Fibroblast of skin of scalp (primary cell): ENCODE measurements at regions not wholly inside any gene's neighbourhood (a gene's known extent, or its start where the extent isn't known, plus 50 kb on each side); places are given as distances from the start of the nearest gene placed in this dataset.

Experiments used
- DNase-seq: peaks from one replicate; pipeline ENCODE4 v3.0.0-alpha.2; 2013

GRCh38 chr16:64217789-64218535, 903.9 kb downstream of the CDH11 start:
- DNase-seq = no peak

- no peak for DNase-seq
These were observed 906.1 kb downstream of the CDH11 start for GRCh38 chr16:64215730-64216129.

GRCh38 chr16:64211331-64211730, 910.5 kb downstream of the CDH11 start:
- DNase-seq = peak; percentile 9

GRCh38 chr16:64206862-64207261, 915.0 kb downstream of the CDH11 start:
- no peak for DNase-seq

- DNase-seq = no peak
These were observed 918.7 kb downstream of the CDH11 start for GRCh38 chr16:64203126-64203525.

GRCh38 chr16:64202571-64202970, 919.3 kb downstream of the CDH11 start:
- DNase-seq = no peak

GRCh38 chr16:64196444-64196843, 925.4 kb downstream of the CDH11 start:
- peak; percentile 30 for DNase-seq

GRCh38 chr16:64185954-64186353, 935.9 kb downstream of the CDH11 start:
- no peak for DNase-seq

GRCh38 chr16:64184156-64184555, 937.7 kb downstream of the CDH11 start:
- DNase-seq = no peak

GRCh38 chr16:64182985-64183384, 938.9 kb downstream of the CDH11 start:
- DNase-seq = no peak

GRCh38 chr16:64181271-64181925, 940.5 kb downstream of the CDH11 start:
- no peak for DNase-seq

GRCh38 chr16:64180136-64180900, 941.5 kb downstream of the CDH11 start:
- no peak for DNase-seq

GRCh38 chr16:64174327-64174726, 947.5 kb downstream of the CDH11 start:
- DNase-seq = no peak

GRCh38 chr16:64172652-64173051, 949.2 kb downstream of the CDH11 start:
- DNase-seq = no peak

GRCh38 chr16:64172226-64172625, 949.6 kb downstream of the CDH11 start:
- DNase-seq = no peak

- no peak for DNase-seq
These were observed 950.2 kb downstream of the CDH11 start for GRCh38 chr16:64171632-64172031.

GRCh38 chr16:64168371-64168770, 953.5 kb downstream of the CDH11 start:
- no peak for DNase-seq

GRCh38 chr16:64167936-64168335, 953.9 kb downstream of the CDH11 start:
- no peak for DNase-seq

- no peak for DNase-seq
These were observed 956.5 kb downstream of the CDH11 start for GRCh38 chr16:64165368-64165767.

- DNase-seq = no peak
These were observed 959.1 kb downstream of the CDH11 start for GRCh38 chr16:64162613-64163375.

GRCh38 chr16:64159976-64160375, 961.9 kb downstream of the CDH11 start:
- DNase-seq = no peak

- DNase-seq = no peak
These were observed 962.8 kb downstream of the CDH11 start for GRCh38 chr16:64158941-64159588.
